ENCODE measurements at regions not wholly inside any gene's neighbourhood (a gene's known extent, or its start where the extent isn't known, plus 50 kb on each side); places are given as distances from the start of the nearest gene placed in this dataset.

GRCh38 chr5:124806373-124807077 is 60.1 kb upstream of the ZNF608 start:
- Histone ChIP-seq H3K4me3 (replicated peaks in 1 of 3; ENCODE audit: insufficient read depth in 1 of 3, low read depth in 2 of 3, low read length in 3 of 3) (no peak overlapping the region), H3K4me1 (ENCODE audit: insufficient read depth, low read length) (peaks cover 16% of the 10 kb centered on the region), H3K9me3 (ENCODE audit: low read length) (no peaks in the 10 kb centered on the region), H3K27ac (ENCODE audit: extremely low read length, insufficient read depth, low read length) (no peak overlapping the region), H2AFZ (ENCODE audit: low read length) (no peak overlapping the region), H3K79me2 (ENCODE audit: insufficient read depth, low read length) (no peaks in the 10 kb centered on the region), H3K4me2 (ENCODE audit: low read depth, low read length) (peak overlapping the region; percentile 53; the same call in 1 of the 2 replicates), H4K20me1 (ENCODE audit: insufficient read depth, low read length) (no peaks in the 10 kb centered on the region), H3K27me3 (ENCODE audit: control insufficient read depth in 1 of 2, insufficient read depth in 2 of 2, low read length in 2 of 2) (no peaks in the 10 kb centered on the region), H3K36me3 (replicated peaks in 1 of 2; ENCODE audit: control insufficient read depth in 1 of 2, insufficient read depth in 2 of 2, low read length in 2 of 2) (no peaks in the 10 kb centered on the region), H3K9ac (ENCODE audit: insufficient read depth, low read depth, low read length) (no peak overlapping the region)
- in situ Hi-C loops (cut with HindIII; ENCODE audit: extremely low pct_ligation_motif_present, low pct_unique_long_range_greater_than_20kb) (no loop called here), intact Hi-C loops (cut with micrococcal nuclease; ENCODE audit: unreplicated experiment) (loop anchor here (1.0 to 5.0 kb wide), 2 partner anchors 143 to 869 kb away; no protein-coding TSS in a partner anchor)
- peak; percentile 70 for FAIRE-seq
- CTCF ChIA-PET (ENCODE audit: low intra/inter-chr PET ratio, low total read pairs): no interaction called here
- POLR2A ChIA-PET: no interaction called here
- peak; percentile 73 for DNase-seq (ENCODE audit: low spot score)
- no TSS peak for BruUV-seq (replicated peaks)
- peak; percentile 96 for ATAC-seq
- WGBS (ENCODE audit: low lambda C conversion rate): 3% methylated on average over 12 of the region's 12 CpGs
- TF ChIP-seq ZNF343 (CRISPR knock-in tag; IDR thresholded peaks at IDR 0.05) (peak; percentile 80; the same call in 1 of the 2 replicates), SKIL (CRISPR knock-in tag; IDR thresholded peaks at IDR 0.05; ENCODE audit: borderline replicate concordance) (no peak), ZMYM4 (CRISPR knock-in tag; IDR thresholded peaks at IDR 0.05) (no peak), RXRB (CRISPR knock-in tag; IDR thresholded peaks at IDR 0.05; ENCODE audit: borderline replicate concordance) (0 out of 2 replicates have a peak, but pooled peaks have one; percentile 18), BRCA1 (CRISPR knock-in tag; IDR thresholded peaks at IDR 0.05) (no peak), ZBTB21 (CRISPR knock-in tag; IDR thresholded peaks at IDR 0.05) (no peak), SRF (IDR thresholded peaks at IDR 0.05; ENCODE audit: low read depth, low read length) (no peak), MXD4 (CRISPR knock-in tag; IDR thresholded peaks at IDR 0.05) (no peak), CC2D1A (CRISPR knock-in tag; IDR thresholded peaks at IDR 0.05) (no peak), GATAD2A (CRISPR knock-in tag; IDR thresholded peaks at IDR 0.05) (peak; percentile 29; the same call in 1 of the 2 replicates), SNAI1 (CRISPR knock-in tag; IDR thresholded peaks at IDR 0.05; ENCODE audit: borderline replicate concordance) (no peak), PHF21A (CRISPR knock-in tag; IDR thresholded peaks at IDR 0.05) (0 out of 2 replicates have a peak, but pooled peaks have one; percentile 20), ZNF224 (CRISPR knock-in tag; IDR thresholded peaks at IDR 0.05) (no peak)
- TF ChIP-seq, protein P1, sequence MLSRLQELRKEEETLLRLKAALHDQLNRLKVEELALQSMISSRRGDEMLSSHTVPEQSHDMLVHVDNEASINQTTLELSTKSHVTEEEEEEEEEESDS (CRISPR knock-in tag; IDR thresholded peaks at IDR 0.05; ENCODE audit: borderline replicate concordance): no peak
- TF ChIP-seq, protein P2, sequence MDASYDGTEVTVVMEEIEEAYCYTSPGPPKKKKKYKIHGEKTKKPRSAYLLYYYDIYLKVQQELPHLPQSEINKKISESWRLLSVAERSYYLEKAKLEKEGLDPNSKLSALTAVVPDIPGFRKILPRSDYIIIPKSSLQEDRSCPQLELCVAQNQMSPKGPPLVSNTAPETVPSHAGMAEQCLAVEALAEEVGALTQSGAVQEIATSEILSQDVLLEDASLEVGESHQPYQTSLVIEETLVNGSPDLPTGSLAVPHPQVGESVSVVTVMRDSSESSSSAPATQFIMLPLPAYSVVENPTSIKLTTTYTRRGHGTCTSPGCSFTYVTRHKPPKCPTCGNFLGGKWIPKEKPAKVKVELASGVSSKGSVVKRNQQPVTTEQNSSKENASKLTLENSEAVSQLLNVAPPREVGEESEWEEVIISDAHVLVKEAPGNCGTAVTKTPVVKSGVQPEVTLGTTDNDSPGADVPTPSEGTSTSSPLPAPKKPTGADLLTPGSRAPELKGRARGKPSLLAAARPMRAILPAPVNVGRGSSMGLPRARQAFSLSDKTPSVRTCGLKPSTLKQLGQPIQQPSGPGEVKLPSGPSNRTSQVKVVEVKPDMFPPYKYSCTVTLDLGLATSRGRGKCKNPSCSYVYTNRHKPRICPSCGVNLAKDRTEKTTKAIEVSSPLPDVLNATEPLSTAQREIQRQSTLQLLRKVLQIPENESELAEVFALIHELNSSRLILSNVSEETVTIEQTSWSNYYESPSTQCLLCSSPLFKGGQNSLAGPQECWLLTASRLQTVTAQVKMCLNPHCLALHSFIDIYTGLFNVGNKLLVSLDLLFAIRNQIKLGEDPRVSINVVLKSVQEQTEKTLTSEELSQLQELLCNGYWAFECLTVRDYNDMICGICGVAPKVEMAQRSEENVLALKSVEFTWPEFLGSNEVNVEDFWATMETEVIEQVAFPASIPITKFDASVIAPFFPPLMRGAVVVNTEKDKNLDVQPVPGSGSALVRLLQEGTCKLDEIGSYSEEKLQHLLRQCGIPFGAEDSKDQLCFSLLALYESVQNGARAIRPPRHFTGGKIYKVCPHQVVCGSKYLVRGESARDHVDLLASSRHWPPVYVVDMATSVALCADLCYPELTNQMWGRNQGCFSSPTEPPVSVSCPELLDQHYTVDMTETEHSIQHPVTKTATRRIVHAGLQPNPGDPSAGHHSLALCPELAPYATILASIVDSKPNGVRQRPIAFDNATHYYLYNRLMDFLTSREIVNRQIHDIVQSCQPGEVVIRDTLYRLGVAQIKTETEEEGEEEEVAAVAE (CRISPR knock-in tag; IDR thresholded peaks at IDR 0.05; ENCODE audit: borderline replicate concordance): no peak
- TF ChIP-seq, protein P3, sequence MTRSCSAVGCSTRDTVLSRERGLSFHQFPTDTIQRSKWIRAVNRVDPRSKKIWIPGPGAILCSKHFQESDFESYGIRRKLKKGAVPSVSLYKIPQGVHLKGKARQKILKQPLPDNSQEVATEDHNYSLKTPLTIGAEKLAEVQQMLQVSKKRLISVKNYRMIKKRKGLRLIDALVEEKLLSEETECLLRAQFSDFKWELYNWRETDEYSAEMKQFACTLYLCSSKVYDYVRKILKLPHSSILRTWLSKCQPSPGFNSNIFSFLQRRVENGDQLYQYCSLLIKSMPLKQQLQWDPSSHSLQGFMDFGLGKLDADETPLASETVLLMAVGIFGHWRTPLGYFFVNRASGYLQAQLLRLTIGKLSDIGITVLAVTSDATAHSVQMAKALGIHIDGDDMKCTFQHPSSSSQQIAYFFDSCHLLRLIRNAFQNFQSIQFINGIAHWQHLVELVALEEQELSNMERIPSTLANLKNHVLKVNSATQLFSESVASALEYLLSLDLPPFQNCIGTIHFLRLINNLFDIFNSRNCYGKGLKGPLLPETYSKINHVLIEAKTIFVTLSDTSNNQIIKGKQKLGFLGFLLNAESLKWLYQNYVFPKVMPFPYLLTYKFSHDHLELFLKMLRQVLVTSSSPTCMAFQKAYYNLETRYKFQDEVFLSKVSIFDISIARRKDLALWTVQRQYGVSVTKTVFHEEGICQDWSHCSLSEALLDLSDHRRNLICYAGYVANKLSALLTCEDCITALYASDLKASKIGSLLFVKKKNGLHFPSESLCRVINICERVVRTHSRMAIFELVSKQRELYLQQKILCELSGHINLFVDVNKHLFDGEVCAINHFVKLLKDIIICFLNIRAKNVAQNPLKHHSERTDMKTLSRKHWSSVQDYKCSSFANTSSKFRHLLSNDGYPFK (CRISPR knock-in tag; IDR thresholded peaks at IDR 0.05; ENCODE audit: borderline replicate concordance): no peak

All from HepG2 (cell line).